Activated B cell treated with CpG ODN at 0.5 μM for 24 hours (primary cell): ENCODE measurements at regions not wholly inside any gene's neighbourhood (a gene's known extent, or its start where the extent isn't known, plus 50 kb on each side); places are given as distances from the start of the nearest gene placed in this dataset.

Experiments
- ATAC-seq: fragments of 200-7000 bp; cut with Tn5 transposase; one replicate; pipeline ENCODE4 v1.10.0; 2021; ENCODE audit warnings: low read depth, mild to moderate bottlenecking, moderate library complexity
- CTCF ChIA-PET: fragments of 350-600 bp; sonication (Branson Sonifier 250); formaldehyde crosslinking; loops from one replicate; lab custom pipeline; 2021; ENCODE audit warnings: antibody characterized with exemption; lab: Charles Lee
- POLR2A ChIA-PET: fragments of 350-600 bp; sonication (Branson Sonifier 250); formaldehyde crosslinking; loops from one replicate; lab custom pipeline; 2021; ENCODE audit warnings: antibody characterized with exemption; lab: Charles Lee
- DNase-seq: peaks from one replicate; pipeline ENCODE4 v3.0.0; 2022
- H3K27ac Mint-ChIP-seq: one replicate; pipeline ENCODE4 v1.8.0; 2020; ENCODE audit warnings: mixed read lengths
- H3K27me3 Mint-ChIP-seq: one replicate; pipeline ENCODE4 v1.8.0; 2021; ENCODE audit warnings: mixed read lengths
- H3K36me3 Mint-ChIP-seq: one replicate; pipeline ENCODE4 v1.8.0; 2021; ENCODE audit warnings: low read depth, mixed read lengths
- H3K4me1 Mint-ChIP-seq: one replicate; pipeline ENCODE4 v1.8.0; 2021; ENCODE audit warnings: mixed read lengths
- H3K4me3 Mint-ChIP-seq: one replicate; pipeline ENCODE4 v1.8.0; 2020; ENCODE audit warnings: mild to moderate bottlenecking, mixed read lengths
- H3K9me3 Mint-ChIP-seq: one replicate; pipeline ENCODE4 v1.8.0; 2020; ENCODE audit warnings: mixed read lengths
- intact Hi-C: fragments of 100-400 bp; cut with micrococcal nuclease; formaldehyde crosslinking; loops from one replicate; pipeline ENCODE4 v1.15.1; 2024
- TF ChIP-seq, protein P1 (sequence below): fragments of 200-600 bp; IDR thresholded peaks from one replicate; pipeline ENCODE4 v1.8.0; 2022; ENCODE audit warnings: antibody characterized with exemption, mild to moderate bottlenecking

GRCh38 chr12:28606967-28607557, 416.8 kb downstream of the CCDC91 start:
- peaks cover 19% of the 10 kb centered on the region for H3K9me3 Mint-ChIP-seq
- DNase-seq (no peak), ATAC-seq (no peak)
- no peak overlapping the region for H3K27ac Mint-ChIP-seq
- intact Hi-C loops: no loop called here
- CTCF ChIA-PET: no interaction called here
- TF ChIP-seq, protein P1, sequence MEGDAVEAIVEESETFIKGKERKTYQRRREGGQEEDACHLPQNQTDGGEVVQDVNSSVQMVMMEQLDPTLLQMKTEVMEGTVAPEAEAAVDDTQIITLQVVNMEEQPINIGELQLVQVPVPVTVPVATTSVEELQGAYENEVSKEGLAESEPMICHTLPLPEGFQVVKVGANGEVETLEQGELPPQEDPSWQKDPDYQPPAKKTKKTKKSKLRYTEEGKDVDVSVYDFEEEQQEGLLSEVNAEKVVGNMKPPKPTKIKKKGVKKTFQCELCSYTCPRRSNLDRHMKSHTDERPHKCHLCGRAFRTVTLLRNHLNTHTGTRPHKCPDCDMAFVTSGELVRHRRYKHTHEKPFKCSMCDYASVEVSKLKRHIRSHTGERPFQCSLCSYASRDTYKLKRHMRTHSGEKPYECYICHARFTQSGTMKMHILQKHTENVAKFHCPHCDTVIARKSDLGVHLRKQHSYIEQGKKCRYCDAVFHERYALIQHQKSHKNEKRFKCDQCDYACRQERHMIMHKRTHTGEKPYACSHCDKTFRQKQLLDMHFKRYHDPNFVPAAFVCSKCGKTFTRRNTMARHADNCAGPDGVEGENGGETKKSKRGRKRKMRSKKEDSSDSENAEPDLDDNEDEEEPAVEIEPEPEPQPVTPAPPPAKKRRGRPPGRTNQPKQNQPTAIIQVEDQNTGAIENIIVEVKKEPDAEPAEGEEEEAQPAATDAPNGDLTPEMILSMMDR: no peak
- H3K4me3 Mint-ChIP-seq: no peak overlapping the region
- POLR2A ChIA-PET: no interaction called here
- no peaks in the 10 kb centered on the region for H3K27me3 Mint-ChIP-seq
- H3K4me1 Mint-ChIP-seq: no peaks in the 10 kb centered on the region
- H3K36me3 Mint-ChIP-seq: no peaks in the 10 kb centered on the region

GRCh38 chr12:28610401-28611114, 420.3 kb downstream of the CCDC91 start:
- no peak for ATAC-seq
- no peak overlapping the region for H3K27ac Mint-ChIP-seq
- CTCF ChIA-PET: no interaction called here
- intact Hi-C loops: no loop called here
- POLR2A ChIA-PET: no interaction called here
- H3K9me3 Mint-ChIP-seq: peaks cover 19% of the 10 kb centered on the region
- H3K4me1 Mint-ChIP-seq: no peaks in the 10 kb centered on the region
- TF ChIP-seq, protein P1: no peak
- no peak for DNase-seq
- peaks cover 3% of the 10 kb centered on the region for H3K27me3 Mint-ChIP-seq
- H3K4me3 Mint-ChIP-seq: no peak overlapping the region
- H3K36me3 Mint-ChIP-seq: no peaks in the 10 kb centered on the region

- Mint-ChIP-seq H3K36me3 (no peaks in the 10 kb centered on the region), H3K9me3 (peaks cover 18% of the 10 kb centered on the region), H3K4me1 (no peaks in the 10 kb centered on the region), H3K27me3 (peaks cover 3% of the 10 kb centered on the region), H3K4me3 (no peak overlapping the region), H3K27ac (no peak overlapping the region)
- DNase-seq (no peak), ATAC-seq (no peak)
- POLR2A ChIA-PET: no interaction called here
- CTCF ChIA-PET: no interaction called here
- intact Hi-C loops: no loop called here
- TF ChIP-seq, protein P1: no peak
Observed at GRCh38 chr12:28611115-28611435, 420.8 kb downstream of the CCDC91 start.

DNA sequence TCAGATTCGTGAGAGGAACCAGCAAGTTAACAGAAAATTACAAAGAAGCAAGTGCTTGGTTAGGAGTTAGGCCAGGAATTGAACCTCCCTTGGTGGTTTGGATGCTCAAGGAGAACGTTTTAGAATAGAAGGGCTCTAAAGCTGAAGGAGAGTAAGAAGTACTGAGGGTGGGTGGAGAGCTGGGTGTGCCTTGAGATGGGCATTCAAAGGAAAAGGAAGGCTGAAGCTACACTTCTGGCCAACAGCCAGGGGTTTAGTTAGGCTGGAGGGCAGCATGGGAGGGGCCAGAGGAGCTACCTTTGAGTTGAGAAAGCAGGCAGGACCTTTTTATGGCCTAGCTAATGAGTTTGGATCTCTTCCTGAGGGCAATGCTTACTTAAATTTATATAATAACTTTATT, 421.2 kb downstream of the CCDC91 start:
- Mint-ChIP-seq H3K27me3 (peaks cover 3% of the 10 kb centered on the region), H3K36me3 (no peaks in the 10 kb centered on the region), H3K9me3 (peaks cover 18% of the 10 kb centered on the region), H3K27ac (no peak overlapping the region), H3K4me1 (no peaks in the 10 kb centered on the region), H3K4me3 (no peak overlapping the region)
- TF ChIP-seq, protein P1: no peak
- ChIA-PET POLR2A (no interaction called here), CTCF (no interaction called here)
- DNase-seq (no peak), ATAC-seq (no peak)
- intact Hi-C loops: no loop called here

DNA sequence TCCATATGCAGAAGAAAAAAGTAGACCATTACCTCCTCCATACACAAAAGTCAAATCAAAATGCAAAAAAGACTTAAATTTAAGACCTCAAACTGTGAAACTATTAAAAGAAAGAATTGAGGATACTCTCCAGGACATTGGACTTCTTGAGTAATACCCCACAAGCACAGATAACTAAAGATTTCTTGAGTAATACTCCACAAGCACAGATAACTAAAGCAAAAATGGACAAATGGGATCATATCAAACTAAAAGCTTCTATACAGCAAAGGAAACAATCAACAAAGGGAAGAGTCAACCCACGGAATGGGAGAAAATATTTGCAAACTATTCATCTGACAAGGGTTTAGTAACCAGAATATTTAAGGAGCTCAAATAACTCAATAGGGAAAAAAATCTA, 427.9 kb downstream of the CCDC91 start:
- Mint-ChIP-seq H3K9me3 (peaks cover 8% of the 10 kb centered on the region), H3K27me3 (peaks cover 3% of the 10 kb centered on the region), H3K36me3 (no peaks in the 10 kb centered on the region), H3K27ac (no peak overlapping the region), H3K4me1 (no peaks in the 10 kb centered on the region), H3K4me3 (no peak overlapping the region)
- DNase-seq (no peak), ATAC-seq (no peak)
- ChIA-PET POLR2A (no interaction called here), CTCF (no interaction called here)
- intact Hi-C loops: no loop called here
- TF ChIP-seq, protein P1: no peak
